ENCODE measurements at regions not wholly inside any gene's neighbourhood (a gene's known extent, or its start where the extent isn't known, plus 50 kb on each side); places are given as distances from the start of the nearest gene placed in this dataset.
A peak's percentile ranks its signal among the peaks of the same experiment; 100 is the strongest.

- H3K4me3 ChIP-seq (ENCODE audit: low read length): no peak overlapping the region
- no peak for DNase-seq (ENCODE audit: low read depth)
- no peak for TF ChIP-seq CTCF (conservative IDR thresholded peaks at IDR 0.05; ENCODE audit: low read length)
Measured at GRCh38 chr3:104175696-104176095, 1191.0 kb upstream of the ALCAM start.

- H3K4me3 ChIP-seq (ENCODE audit: low read length): no peak overlapping the region
- no peak for DNase-seq (ENCODE audit: low read depth)
- TF ChIP-seq CTCF (conservative IDR thresholded peaks at IDR 0.05; ENCODE audit: low read length): no peak
Measured at GRCh38 chr3:104176706-104177105, 1190.0 kb upstream of the ALCAM start.

GRCh38 chr3:104178680-104179079 is 1188.0 kb upstream of the ALCAM start:
- no peak for TF ChIP-seq CTCF (conservative IDR thresholded peaks at IDR 0.05; ENCODE audit: low read length)
- H3K4me3 ChIP-seq (ENCODE audit: low read length): no peak overlapping the region
- DNase-seq (ENCODE audit: low read depth): peak; percentile 32

- peak; percentile 44 for DNase-seq (ENCODE audit: low read depth)
- no peak for TF ChIP-seq CTCF (conservative IDR thresholded peaks at IDR 0.05; ENCODE audit: low read length)
- no peak overlapping the region for H3K4me3 ChIP-seq (ENCODE audit: low read length)
Measured at GRCh38 chr3:104180906-104181305, 1185.8 kb upstream of the ALCAM start.

GRCh38 chr3:104190681-104191080 is 1176.0 kb upstream of the ALCAM start:
- no peak for DNase-seq (ENCODE audit: low read depth)
- no peak for TF ChIP-seq CTCF (conservative IDR thresholded peaks at IDR 0.05; ENCODE audit: low read length)
- no peak overlapping the region for H3K4me3 ChIP-seq (ENCODE audit: low read length)

GRCh38 chr3:104198131-104198530 is 1168.6 kb upstream of the ALCAM start:
- TF ChIP-seq CTCF (conservative IDR thresholded peaks at IDR 0.05; ENCODE audit: low read length): no peak
- peak; percentile 5 for DNase-seq (ENCODE audit: low read depth)
- H3K4me3 ChIP-seq (ENCODE audit: low read length): no peak overlapping the region

- no peak for TF ChIP-seq CTCF (conservative IDR thresholded peaks at IDR 0.05; ENCODE audit: low read length)
- no peak for DNase-seq (ENCODE audit: low read depth)
Measured at GRCh38 chr3:104206925-104207324, 1159.8 kb upstream of the ALCAM start.

More at GRCh38 chr3:104206925-104207324, 1159.8 kb upstream of the ALCAM start:
- no peak overlapping the region for H3K4me3 ChIP-seq (ENCODE audit: low read length)
